ENCODE measurements at regions not wholly inside any gene's neighbourhood (a gene's known extent, or its start where the extent isn't known, plus 50 kb on each side); places are given as distances from the start of the nearest gene placed in this dataset.
"Not testable (repeated sequence)": the region's sequence is repeated elsewhere in the genome, so short reads cannot be mapped to it uniquely, and the experiment has no call there.

- TF ChIP-seq POLR2A (IDR thresholded peaks at IDR 0.05) (no peak), EP300 (IDR thresholded peaks at IDR 0.05) (no peak), POLR2AphosphoS5 (IDR thresholded peaks at IDR 0.05) (no peak), CTCF (IDR thresholded peaks at IDR 0.05) (no peak)
- no peak overlapping the region for H3K27ac ChIP-seq
- no peak overlapping the region for H3K4me3 ChIP-seq
- no peaks in the 10 kb centered on the region for H3K9me3 ChIP-seq
- WGBS, 5 donors = 75 to 100% (median 92%) methylated on average over 1 of the region's 1 CpG
- no peak for DNase-seq
- intact Hi-C loops (cut with DNase I; ENCODE audit: low total_unique reads) = no loop called here
- no peaks in the 10 kb centered on the region for H3K36me3 ChIP-seq
- H3K27me3 ChIP-seq = peaks cover 0 to 4% (median 0%) of the 10 kb centered on the region in 3 donors
- no peaks in the 10 kb centered on the region for H3K4me1 ChIP-seq
Measured at GRCh38 chr12:67091678-67092077, 177.5 kb upstream of the CAND1 start.

- H3K9me3 ChIP-seq; H3K4me3 ChIP-seq; H3K27ac ChIP-seq; DNase-seq; H3K4me1 ChIP-seq; intact Hi-C loops (cut with DNase I; ENCODE audit: low total_unique reads); H3K27me3 ChIP-seq; H3K36me3 ChIP-seq: not testable (repeated sequence)
- 67 to 86% (median 81%) methylated on average over 2 of the region's 2 CpGs for WGBS, 5 donors
Measured at GRCh38 chr12:67092934-67093333, 176.2 kb upstream of the CAND1 start.

GRCh38 chr12:67096533-67097318, 172.4 kb upstream of the CAND1 start:
- DNase-seq = no peak
- Histone ChIP-seq H3K27me3 (no peaks in the 10 kb centered on the region), H3K36me3 (no peaks in the 10 kb centered on the region), H3K27ac (no peak overlapping the region), H3K9me3 (no peaks in the 10 kb centered on the region), H3K4me3 (no peak overlapping the region), H3K4me1 (no peaks in the 10 kb centered on the region)
- intact Hi-C loops (cut with DNase I; ENCODE audit: low total_unique reads) = no loop called here
- WGBS, 5 donors = 54 to 66% (median 59%) methylated on average over 2 of the region's 2 CpGs
- no peak for TF ChIP-seq EP300 (IDR thresholded peaks at IDR 0.05)
- peak in 2 of 3 donors; percentile 21 to 54 for TF ChIP-seq POLR2AphosphoS5 (IDR thresholded peaks at IDR 0.05)
- TF ChIP-seq CTCF (IDR thresholded peaks at IDR 0.05) = no peak

DNA sequence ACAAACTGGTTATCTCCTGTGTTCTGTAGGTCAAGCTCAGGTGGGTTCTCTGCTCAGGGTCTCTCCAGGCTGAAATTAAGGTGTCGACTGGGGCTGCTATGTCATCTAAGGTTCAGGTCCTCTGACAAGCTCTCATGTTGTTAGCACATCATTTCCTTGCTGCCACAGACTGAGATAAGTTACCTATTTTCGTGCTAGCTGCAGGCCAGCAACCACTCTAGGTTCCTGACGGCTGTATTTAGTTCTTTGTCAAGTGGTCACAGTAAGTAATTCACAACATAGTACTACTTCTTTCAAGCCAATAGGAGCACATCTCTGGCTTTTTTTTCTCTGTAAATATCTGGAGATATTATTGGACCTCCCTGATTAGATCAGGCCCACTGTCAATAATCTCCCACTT, 169.3 kb upstream of the CAND1 start:
- DNase-seq = no peak
- 46 to 81% (median 55%) methylated on average over 3 of the region's 3 CpGs for WGBS, 5 donors
- no peaks in the 10 kb centered on the region for H3K36me3 ChIP-seq
- no peaks in the 10 kb centered on the region for H3K9me3 ChIP-seq
- intact Hi-C loops (cut with DNase I; ENCODE audit: low total_unique reads) = no loop called here
- no peak for TF ChIP-seq POLR2A (IDR thresholded peaks at IDR 0.05)
- no peak for TF ChIP-seq CTCF (IDR thresholded peaks at IDR 0.05)
- no peak for TF ChIP-seq EP300 (IDR thresholded peaks at IDR 0.05)
- TF ChIP-seq POLR2AphosphoS5 (IDR thresholded peaks at IDR 0.05) = no peak
- no peak overlapping the region for H3K27ac ChIP-seq
- H3K27me3 ChIP-seq = no peaks in the 10 kb centered on the region
- H3K4me3 ChIP-seq = no peak overlapping the region
- H3K4me1 ChIP-seq = no peaks in the 10 kb centered on the region

- H3K9me3 ChIP-seq = peaks cover 0 to 30% (median 11%) of the 10 kb centered on the region in 4 donors
- WGBS, 5 donors = 85 to 97% (median 95%) methylated on average over 1 of the region's 1 CpG
- intact Hi-C loops (cut with DNase I; ENCODE audit: low total_unique reads) = no loop called here
- H3K27me3 ChIP-seq = no peaks in the 10 kb centered on the region
- H3K27ac ChIP-seq = no peak overlapping the region
- no peak for TF ChIP-seq EP300 (IDR thresholded peaks at IDR 0.05)
- no peak for TF ChIP-seq CTCF (IDR thresholded peaks at IDR 0.05)
- no peak for DNase-seq
- H3K4me3 ChIP-seq = no peak overlapping the region
- H3K4me1 ChIP-seq = no peaks in the 10 kb centered on the region
- no peaks in the 10 kb centered on the region for H3K36me3 ChIP-seq
Measured at GRCh38 chr12:67103521-67103920, 165.6 kb upstream of the CAND1 start.

Measured in stomach (tissue), 8 donors.